ENCODE measurements at regions not wholly inside any gene's neighbourhood (a gene's known extent, or its start where the extent isn't known, plus 50 kb on each side); places are given as distances from the start of the nearest gene placed in this dataset.
"Not testable (repeated sequence)": the region's sequence is repeated elsewhere in the genome, so short reads cannot be mapped to it uniquely, and the experiment has no call there.

DNA sequence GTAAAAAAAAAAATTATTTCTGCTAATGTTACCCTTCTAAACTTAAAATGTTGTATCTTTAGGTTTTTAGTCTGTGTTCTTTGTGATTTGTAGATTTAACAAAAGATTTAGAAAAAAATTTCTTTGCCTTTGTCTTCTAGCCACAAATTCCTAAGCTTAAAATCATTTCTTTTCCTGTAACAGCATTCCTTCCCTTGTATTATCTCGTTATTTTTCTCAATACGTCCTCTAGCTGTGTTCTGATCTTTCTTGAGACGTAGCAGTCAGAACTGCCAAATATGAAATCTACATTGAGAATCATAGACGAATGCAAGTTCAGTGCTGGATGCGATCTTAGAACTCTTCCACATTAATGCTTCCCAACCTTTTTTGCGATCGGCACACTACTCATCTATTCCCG, 283.1 kb downstream of the UTRN start:
- DNase-seq, result no peak
- intact Hi-C loops (cut with DNase I), result no loop called here
- Histone ChIP-seq H3K4me3 (no peak overlapping the region), H3K9me3 (no peaks in the 10 kb centered on the region), H3K27me3 (no peaks in the 10 kb centered on the region), H3K27ac (no peak overlapping the region), H3K9ac (ENCODE audit: low read depth in 2 of 2, low read length in 2 of 2) (no peak overlapping the region), H3K36me3 (no peaks in the 10 kb centered on the region), H3K4me1 (no peaks in the 10 kb centered on the region)
- TF ChIP-seq, protein P1, sequence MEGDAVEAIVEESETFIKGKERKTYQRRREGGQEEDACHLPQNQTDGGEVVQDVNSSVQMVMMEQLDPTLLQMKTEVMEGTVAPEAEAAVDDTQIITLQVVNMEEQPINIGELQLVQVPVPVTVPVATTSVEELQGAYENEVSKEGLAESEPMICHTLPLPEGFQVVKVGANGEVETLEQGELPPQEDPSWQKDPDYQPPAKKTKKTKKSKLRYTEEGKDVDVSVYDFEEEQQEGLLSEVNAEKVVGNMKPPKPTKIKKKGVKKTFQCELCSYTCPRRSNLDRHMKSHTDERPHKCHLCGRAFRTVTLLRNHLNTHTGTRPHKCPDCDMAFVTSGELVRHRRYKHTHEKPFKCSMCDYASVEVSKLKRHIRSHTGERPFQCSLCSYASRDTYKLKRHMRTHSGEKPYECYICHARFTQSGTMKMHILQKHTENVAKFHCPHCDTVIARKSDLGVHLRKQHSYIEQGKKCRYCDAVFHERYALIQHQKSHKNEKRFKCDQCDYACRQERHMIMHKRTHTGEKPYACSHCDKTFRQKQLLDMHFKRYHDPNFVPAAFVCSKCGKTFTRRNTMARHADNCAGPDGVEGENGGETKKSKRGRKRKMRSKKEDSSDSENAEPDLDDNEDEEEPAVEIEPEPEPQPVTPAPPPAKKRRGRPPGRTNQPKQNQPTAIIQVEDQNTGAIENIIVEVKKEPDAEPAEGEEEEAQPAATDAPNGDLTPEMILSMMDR (IDR thresholded peaks at IDR 0.05), result no peak

DNA sequence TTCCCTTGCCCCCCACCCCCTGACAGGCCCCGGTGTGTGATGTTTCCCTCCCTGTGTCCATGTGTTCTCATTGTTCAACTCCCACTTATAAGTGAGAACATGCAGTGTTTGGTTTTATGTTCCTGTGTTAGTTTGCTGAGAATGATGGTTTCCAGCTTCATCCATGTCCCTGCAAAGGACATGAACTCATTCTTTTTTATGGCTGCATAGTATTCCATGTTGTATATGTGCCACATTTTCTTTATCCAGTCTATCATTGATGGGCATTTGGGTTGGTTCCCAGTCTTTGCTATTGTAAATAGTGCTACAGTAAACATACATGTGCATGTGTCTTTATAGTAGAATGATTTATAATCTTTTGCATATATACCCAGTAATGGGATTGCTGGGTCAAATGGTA, 287.4 kb downstream of the UTRN start:
- DNase-seq; H3K27ac ChIP-seq; H3K4me3 ChIP-seq; H3K36me3 ChIP-seq; H3K9ac ChIP-seq (ENCODE audit: low read depth in 2 of 2, low read length in 2 of 2); H3K4me1 ChIP-seq; H3K27me3 ChIP-seq; H3K9me3 ChIP-seq; intact Hi-C loops (cut with DNase I): not testable (repeated sequence)

DNA sequence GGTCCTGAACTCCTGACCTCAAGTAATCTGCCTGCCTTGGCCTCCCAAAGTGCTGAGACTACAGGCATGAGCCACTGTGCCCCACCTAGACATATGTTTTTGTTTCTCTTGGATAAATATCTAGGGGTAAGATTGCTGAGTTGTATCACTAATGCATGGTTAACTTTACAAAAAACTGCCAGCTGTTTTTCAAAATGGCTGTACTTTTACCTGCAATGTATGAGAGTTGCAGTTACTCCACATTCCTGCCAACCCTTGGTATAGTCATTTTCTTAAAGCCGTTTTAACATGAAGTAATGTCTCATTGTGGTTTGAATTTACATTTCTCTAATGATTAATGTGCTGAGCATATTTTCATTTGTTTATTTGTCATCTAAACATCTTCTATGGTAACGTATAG, 289.7 kb downstream of the UTRN start:
- intact Hi-C loops (cut with DNase I), result no loop called here
- no peak for DNase-seq
- H3K4me3 ChIP-seq, result no peak overlapping the region
- no peak overlapping the region for H3K27ac ChIP-seq
- no peaks in the 10 kb centered on the region for H3K36me3 ChIP-seq
- no peaks in the 10 kb centered on the region for H3K27me3 ChIP-seq
- H3K4me1 ChIP-seq, result no peaks in the 10 kb centered on the region
- TF ChIP-seq, protein P1 (IDR thresholded peaks at IDR 0.05), result no peak
- no peak overlapping the region for H3K9ac ChIP-seq (ENCODE audit: low read depth in 2 of 2, low read length in 2 of 2)
- H3K9me3 ChIP-seq, result no peaks in the 10 kb centered on the region

DNA sequence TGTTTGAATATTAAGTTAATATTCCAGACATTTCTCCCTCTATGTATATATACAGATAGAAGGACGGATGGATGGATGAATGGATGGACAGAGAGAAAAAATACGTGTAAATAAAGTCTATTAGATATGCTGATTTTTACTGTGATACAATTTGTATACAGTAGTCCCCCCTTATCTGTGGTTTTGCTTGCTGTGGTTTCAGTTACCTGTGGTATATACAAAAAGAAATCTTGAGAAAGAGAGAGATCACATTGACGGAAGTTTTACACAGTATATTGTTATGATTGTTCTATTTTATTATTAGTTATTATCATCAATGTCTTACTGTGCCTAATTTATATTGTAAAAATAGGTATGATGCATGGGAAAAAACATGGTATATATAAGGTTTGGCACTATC, 290.2 kb downstream of the UTRN start:
- Histone ChIP-seq H3K9me3 (no peaks in the 10 kb centered on the region), H3K27me3 (no peaks in the 10 kb centered on the region), H3K4me3 (no peak overlapping the region), H3K36me3 (no peaks in the 10 kb centered on the region), H3K4me1 (no peaks in the 10 kb centered on the region), H3K27ac (no peak overlapping the region), H3K9ac (ENCODE audit: low read depth in 2 of 2, low read length in 2 of 2) (no peak overlapping the region)
- intact Hi-C loops (cut with DNase I), result no loop called here
- TF ChIP-seq, protein P1 (IDR thresholded peaks at IDR 0.05), result no peak
- no peak for DNase-seq

DNA sequence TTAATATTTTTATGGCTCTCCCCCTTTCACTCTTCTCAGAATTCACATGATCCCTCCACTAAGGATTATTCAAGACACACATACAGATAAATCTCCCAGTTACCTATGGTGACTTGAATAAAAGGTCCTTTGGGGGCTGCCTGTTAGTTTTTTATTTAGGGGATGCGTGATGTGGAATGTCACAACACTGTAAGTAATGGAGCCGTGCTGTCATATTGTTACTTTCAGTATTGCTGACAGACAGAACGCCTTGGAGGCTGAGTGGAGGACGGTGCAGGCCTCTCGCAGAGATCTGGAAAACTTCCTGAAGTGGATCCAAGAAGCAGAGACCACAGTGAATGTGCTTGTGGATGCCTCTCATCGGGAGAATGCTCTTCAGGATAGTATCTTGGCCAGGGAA, 291.7 kb downstream of the UTRN start:
- H3K9ac ChIP-seq (ENCODE audit: low read depth in 2 of 2, low read length in 2 of 2), result no peak overlapping the region
- H3K27me3 ChIP-seq, result no peaks in the 10 kb centered on the region
- TF ChIP-seq, protein P1 (IDR thresholded peaks at IDR 0.05), result no peak
- H3K4me1 ChIP-seq, result no peaks in the 10 kb centered on the region
- no peak for DNase-seq
- intact Hi-C loops (cut with DNase I), result no loop called here
- no peaks in the 10 kb centered on the region for H3K9me3 ChIP-seq
- H3K27ac ChIP-seq, result no peak overlapping the region
- no peak overlapping the region for H3K4me3 ChIP-seq
- no peaks in the 10 kb centered on the region for H3K36me3 ChIP-seq

DNA sequence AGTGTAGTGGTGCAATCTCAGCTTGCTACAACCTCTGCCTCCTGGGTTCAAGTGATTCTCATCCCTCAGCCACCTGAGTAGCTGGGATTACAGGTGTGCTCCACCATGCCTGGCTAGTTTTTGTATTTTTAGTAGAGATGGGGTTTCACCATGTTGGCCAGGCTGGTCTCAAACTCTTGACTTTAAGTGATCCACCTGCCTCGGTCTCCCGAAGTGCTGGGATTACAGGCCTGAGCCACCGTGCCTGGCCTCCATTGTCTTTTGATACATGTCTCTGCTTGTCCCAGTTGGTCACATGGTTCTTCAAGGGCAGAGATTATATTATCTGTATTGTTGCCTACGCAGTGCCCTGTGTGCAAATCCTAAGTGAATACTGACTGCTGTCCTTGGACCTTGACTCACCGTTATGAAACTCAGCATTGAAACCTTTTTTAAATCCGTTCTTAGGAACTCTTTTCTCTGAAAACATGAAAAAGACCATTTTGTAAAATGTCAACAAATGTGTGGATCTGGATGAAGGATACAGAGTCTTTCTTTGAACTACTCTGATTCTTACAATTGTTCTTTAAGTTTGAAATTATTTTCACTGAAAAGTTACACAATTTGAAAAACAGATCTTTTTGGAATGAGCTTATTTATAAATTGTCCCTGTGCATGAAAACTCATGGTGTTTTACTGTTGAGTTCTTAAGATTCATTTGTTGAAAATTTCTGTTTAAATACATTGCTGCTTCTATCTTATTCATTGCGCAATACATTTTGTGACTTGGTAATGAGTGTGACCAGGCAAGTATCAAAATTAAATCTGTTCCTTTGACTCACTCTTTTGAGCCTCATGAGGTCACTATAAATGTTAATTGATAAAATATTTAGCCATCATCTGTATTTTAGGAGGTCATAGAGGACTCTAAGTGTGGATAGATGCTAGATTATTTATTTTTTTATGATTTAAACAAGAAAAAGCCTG, 293.5 kb downstream of the UTRN start:
- no peaks in the 10 kb centered on the region for H3K4me1 ChIP-seq
- intact Hi-C loops (cut with DNase I), result no loop called here

More for the DNA sequence above, 293.5 kb downstream of the UTRN start:
- TF ChIP-seq, protein P1 (IDR thresholded peaks at IDR 0.05), result no peak
- no peak overlapping the region for H3K4me3 ChIP-seq
- H3K36me3 ChIP-seq, result no peaks in the 10 kb centered on the region
- H3K27ac ChIP-seq, result no peak overlapping the region
- H3K9me3 ChIP-seq, result no peaks in the 10 kb centered on the region
- no peak overlapping the region for H3K9ac ChIP-seq (ENCODE audit: low read depth in 2 of 2, low read length in 2 of 2)
- no peaks in the 10 kb centered on the region for H3K27me3 ChIP-seq
- DNase-seq, result no peak
